Sigmoid colon (tissue), 4 donors: ENCODE measurements at regions not wholly inside any gene's neighbourhood (a gene's known extent, or its start where the extent isn't known, plus 50 kb on each side); places are given as distances from the start of the nearest gene placed in this dataset.

Source experiments
- EP300 ChIP-seq, 4 donors: sonication (generic); formaldehyde crosslinking; IDR thresholded peaks; one replicate each; pipeline ENCODE4 v1.6.1; 2017; ENCODE audit warnings: antibody characterized with exemption in 4 of 4
- POLR2A ChIP-seq, 2 donors: fragments of 450-650 bp; IDR thresholded peaks; one replicate each; pipeline ENCODE4 v1.6.1; 2016; ENCODE audit warnings: antibody characterized with exemption in 2 of 2, mild to moderate bottlenecking in 2 of 2, moderate library complexity in 2 of 2
- TF ChIP-seq, protein P1 (sequence below), 4 experiments: fragments of 450-650 bp in 3 of 4; fragments of 200-600 bp in 1 of 4; IDR thresholded peaks; one replicate each; pipeline ENCODE4 v1.5.1; 2016 to 2019; ENCODE audit warnings: antibody characterized with exemption in 4 of 4, mild to moderate bottlenecking in 3 of 4, moderate library complexity in 2 of 4

DNA sequence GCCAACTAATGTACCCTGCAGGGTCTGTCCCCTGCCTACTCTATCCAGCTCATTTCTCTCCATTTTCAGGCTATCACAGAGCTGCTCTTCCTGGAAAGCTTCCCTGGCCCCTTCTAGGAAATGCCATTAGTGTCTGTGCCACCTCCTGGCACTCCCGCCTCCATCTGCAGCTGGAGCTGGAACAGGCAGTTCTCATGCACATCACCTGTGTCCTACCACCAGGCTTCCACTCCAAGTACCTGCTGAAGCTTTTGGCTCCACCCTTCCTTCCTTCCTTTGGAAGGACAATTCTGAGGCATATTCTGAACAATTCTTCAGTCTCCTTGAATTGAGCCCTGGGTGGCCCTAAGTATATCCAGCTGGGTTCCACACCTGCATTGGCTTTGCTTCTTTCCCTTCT lies 156.2 kb upstream of the ZNF618 start:
- TF ChIP-seq, protein P1, sequence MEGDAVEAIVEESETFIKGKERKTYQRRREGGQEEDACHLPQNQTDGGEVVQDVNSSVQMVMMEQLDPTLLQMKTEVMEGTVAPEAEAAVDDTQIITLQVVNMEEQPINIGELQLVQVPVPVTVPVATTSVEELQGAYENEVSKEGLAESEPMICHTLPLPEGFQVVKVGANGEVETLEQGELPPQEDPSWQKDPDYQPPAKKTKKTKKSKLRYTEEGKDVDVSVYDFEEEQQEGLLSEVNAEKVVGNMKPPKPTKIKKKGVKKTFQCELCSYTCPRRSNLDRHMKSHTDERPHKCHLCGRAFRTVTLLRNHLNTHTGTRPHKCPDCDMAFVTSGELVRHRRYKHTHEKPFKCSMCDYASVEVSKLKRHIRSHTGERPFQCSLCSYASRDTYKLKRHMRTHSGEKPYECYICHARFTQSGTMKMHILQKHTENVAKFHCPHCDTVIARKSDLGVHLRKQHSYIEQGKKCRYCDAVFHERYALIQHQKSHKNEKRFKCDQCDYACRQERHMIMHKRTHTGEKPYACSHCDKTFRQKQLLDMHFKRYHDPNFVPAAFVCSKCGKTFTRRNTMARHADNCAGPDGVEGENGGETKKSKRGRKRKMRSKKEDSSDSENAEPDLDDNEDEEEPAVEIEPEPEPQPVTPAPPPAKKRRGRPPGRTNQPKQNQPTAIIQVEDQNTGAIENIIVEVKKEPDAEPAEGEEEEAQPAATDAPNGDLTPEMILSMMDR (IDR thresholded peaks at IDR 0.05): no peak
- TF ChIP-seq POLR2A (IDR thresholded peaks at IDR 0.05) (no peak), EP300 (IDR thresholded peaks at IDR 0.05) (no peak)
